PFSK-1 (cell line): ENCODE measurements at regions not wholly inside any gene's neighbourhood (a gene's known extent, or its start where the extent isn't known, plus 50 kb on each side); places are given as distances from the start of the nearest gene placed in this dataset.

Experiments
- FOXP2 ChIP-seq: optimal IDR thresholded peaks from 2 replicates; pipeline ENCODE3; 2011; ENCODE audit warnings: borderline replicate concordance, control low read depth, inconsistent platforms; ENCODE audit not compliant: insufficient read depth; ENCODE audit errors: extremely low read length, extremely low read depth
- POLR2AphosphoS5 ChIP-seq: IDR thresholded peaks from 2 replicates; pipeline ENCODE4 v1.6.1; 2012; ENCODE audit warnings: low read depth, mild to moderate bottlenecking, control low read depth, low read length, moderate library complexity
- REST ChIP-seq, 2 experiments: IDR thresholded peaks; 2 replicates each; pipeline versions ENCODE4 v1.6.1 to v1.8.0; 2011 to 2012; ENCODE audit warnings: low read depth in 2 of 2, low read length in 2 of 2, control low read depth in 1 of 2, inconsistent platforms in 1 of 2, mild to moderate bottlenecking in 1 of 2, moderate library complexity in 1 of 2; ENCODE audit not compliant: insufficient read depth in 1 of 2
- SIN3A ChIP-seq: IDR thresholded peaks from 2 replicates; pipeline ENCODE4 v1.6.1; 2012; ENCODE audit warnings: mild to moderate bottlenecking, low read length, moderate library complexity, borderline replicate concordance; ENCODE audit not compliant: insufficient read depth
- TAF1 ChIP-seq: IDR thresholded peaks from 2 replicates; pipeline ENCODE4 v1.6.1; 2012; ENCODE audit warnings: low read length, control low read depth, borderline replicate concordance; ENCODE audit not compliant: insufficient read depth

GRCh38 chr13:64283926-64284325, 2868.3 kb upstream of the PCDH20 start:
- TF ChIP-seq POLR2AphosphoS5 (no peak), REST (IDR thresholded peaks at IDR 0.05; ENCODE audit: insufficient read depth in 1 of 2, low read depth in 2 of 2, low read length in 2 of 2) (no peak), TAF1 (no peak), SIN3A (no peak), FOXP2 (no peak)
